ENCODE measurements at regions not wholly inside any gene's neighbourhood (a gene's known extent, or its start where the extent isn't known, plus 50 kb on each side); places are given as distances from the start of the nearest gene placed in this dataset.
"Not testable (repeated sequence)": the region's sequence is repeated elsewhere in the genome, so short reads cannot be mapped to it uniquely, and the experiment has no call there.

DNA sequence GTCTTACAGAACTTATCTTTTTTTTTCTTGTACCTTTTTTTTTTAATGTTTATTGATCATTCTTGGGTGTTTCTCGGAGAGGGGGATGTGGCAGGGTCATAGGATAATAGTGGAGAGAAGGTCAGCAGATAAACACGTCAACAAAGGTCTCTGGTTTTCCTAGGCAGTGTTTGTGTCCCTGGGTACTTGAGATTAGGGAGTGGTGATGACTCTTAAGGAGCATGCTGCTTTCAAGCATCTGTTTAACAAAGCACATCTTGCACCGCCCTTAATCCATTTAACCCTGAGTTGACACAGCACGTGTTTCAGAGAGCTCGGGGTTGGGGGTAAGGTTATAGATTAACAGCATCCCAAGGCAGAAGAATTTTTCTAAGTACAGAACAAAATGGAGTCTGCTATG is 345.9 kb downstream of the TUBA3C start:
- not testable (repeated sequence) for H3K27ac ChIP-seq (ENCODE audit: low read depth in 1 of 3, low read length in 2 of 3); H3K36me3 ChIP-seq (ENCODE audit: control insufficient read depth in 3 of 3, insufficient read depth in 2 of 3, low read depth in 1 of 3, low read length in 3 of 3); H3K4me1 ChIP-seq (ENCODE audit: control insufficient read depth in 3 of 3, insufficient read depth in 2 of 3, low read depth in 1 of 3, low read length in 2 of 3); DNase-seq; H3K27me3 ChIP-seq (ENCODE audit: control insufficient read depth in 3 of 3, insufficient read depth in 3 of 3, low read length in 3 of 3); FAIRE-seq; H3K9me3 ChIP-seq (ENCODE audit: control insufficient read depth in 2 of 2, insufficient read depth in 1 of 2, low read depth in 1 of 2, low read length in 1 of 2); H3K4me3 ChIP-seq (ENCODE audit: low read depth in 1 of 3, low read length in 3 of 3)
- 63 to 69% (median 67%) methylated on average over 5 of the region's 5 CpGs for WGBS, 3 donors

DNA sequence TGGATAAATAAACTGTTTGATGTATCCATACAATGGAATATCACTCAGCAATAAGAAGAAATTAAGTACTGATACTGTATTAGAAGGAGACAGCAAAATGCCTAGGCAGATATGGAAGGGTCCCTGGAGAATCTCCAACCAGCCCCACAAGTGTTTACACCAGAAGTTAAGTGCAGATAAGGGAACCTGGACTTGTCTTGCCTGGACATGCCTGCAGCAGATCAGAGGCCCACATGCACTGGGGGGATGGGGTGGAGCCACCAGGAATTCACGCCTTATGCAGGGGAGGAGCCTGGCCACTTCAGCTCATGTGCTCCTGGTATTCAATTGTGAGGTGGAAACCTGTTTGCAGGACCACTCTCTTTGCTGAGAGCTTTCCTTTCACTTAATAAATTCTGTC is 356.9 kb downstream of the TUBA3C start:
- not testable (repeated sequence) for FAIRE-seq

DNA sequence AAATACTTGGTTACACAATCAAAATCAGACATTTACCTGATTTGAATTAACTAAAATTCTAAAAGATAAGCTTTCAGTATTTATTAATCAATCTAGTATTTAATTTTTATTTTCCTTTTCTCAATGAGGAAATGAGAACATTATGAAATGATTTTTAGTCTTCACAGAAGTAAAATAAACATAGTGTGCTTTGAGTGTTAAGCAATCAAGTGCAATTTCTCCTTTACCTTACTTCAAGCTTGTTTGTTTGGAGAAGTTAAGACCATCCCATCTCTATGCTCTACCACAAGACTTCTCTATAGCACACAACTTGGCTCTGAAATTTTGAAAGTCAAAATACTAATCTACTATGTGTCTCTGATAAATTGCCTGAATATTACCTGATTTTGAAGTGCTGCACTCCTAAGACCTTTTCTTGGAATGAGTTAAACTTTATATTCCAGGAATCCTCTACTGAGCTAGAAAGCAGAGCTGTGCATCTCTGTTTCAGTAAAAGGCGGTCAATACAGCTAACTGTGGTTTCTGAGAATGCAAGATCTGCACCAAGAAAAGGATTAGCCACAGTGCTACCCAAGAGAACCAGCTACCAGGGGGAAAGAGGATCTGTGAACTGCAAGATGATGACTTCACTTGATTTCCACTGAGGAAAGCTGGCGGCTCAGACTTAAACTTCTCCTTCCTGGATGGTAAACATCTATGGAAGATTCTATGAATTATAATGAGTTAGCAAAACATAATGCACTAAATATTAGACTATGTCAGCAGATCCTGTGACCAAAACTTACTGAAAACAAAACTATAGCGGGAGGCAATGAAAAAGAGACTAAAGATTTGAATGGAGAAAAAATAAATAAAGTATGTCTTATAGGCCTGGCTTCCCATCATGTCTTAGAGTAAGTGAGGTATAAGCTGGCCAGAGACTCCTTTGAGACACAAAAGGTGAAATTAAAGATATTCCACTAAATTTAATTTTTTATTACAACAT is 358.7 kb downstream of the TUBA3C start:
- not testable (repeated sequence) for FAIRE-seq; H3K27me3 ChIP-seq (ENCODE audit: control insufficient read depth in 3 of 3, insufficient read depth in 3 of 3, low read length in 3 of 3); H3K4me3 ChIP-seq (ENCODE audit: low read depth in 1 of 3, low read length in 3 of 3); H3K4me1 ChIP-seq (ENCODE audit: control insufficient read depth in 3 of 3, insufficient read depth in 2 of 3, low read depth in 1 of 3, low read length in 2 of 3); H3K27ac ChIP-seq (ENCODE audit: low read depth in 1 of 3, low read length in 2 of 3); H3K36me3 ChIP-seq (ENCODE audit: control insufficient read depth in 3 of 3, insufficient read depth in 2 of 3, low read depth in 1 of 3, low read length in 3 of 3); DNase-seq; H3K9me3 ChIP-seq (ENCODE audit: control insufficient read depth in 2 of 2, insufficient read depth in 1 of 2, low read depth in 1 of 2, low read length in 1 of 2)
- WGBS, 3 donors, result 50 to 75% (median 67%) methylated on average over 3 of the region's 3 CpGs

More for the DNA sequence above, 356.9 kb downstream of the TUBA3C start:
- WGBS, 3 donors, result 45 to 78% (median 55%) methylated on average over 1 of the region's 1 CpG
- not testable (repeated sequence) for H3K4me1 ChIP-seq (ENCODE audit: control insufficient read depth in 3 of 3, insufficient read depth in 2 of 3, low read depth in 1 of 3, low read length in 2 of 3); H3K4me3 ChIP-seq (ENCODE audit: low read depth in 1 of 3, low read length in 3 of 3); H3K27me3 ChIP-seq (ENCODE audit: control insufficient read depth in 3 of 3, insufficient read depth in 3 of 3, low read length in 3 of 3); DNase-seq; H3K9me3 ChIP-seq (ENCODE audit: control insufficient read depth in 2 of 2, insufficient read depth in 1 of 2, low read depth in 1 of 2, low read length in 1 of 2); H3K27ac ChIP-seq (ENCODE audit: low read depth in 1 of 3, low read length in 2 of 3); H3K36me3 ChIP-seq (ENCODE audit: control insufficient read depth in 3 of 3, insufficient read depth in 2 of 3, low read depth in 1 of 3, low read length in 3 of 3)

DNA sequence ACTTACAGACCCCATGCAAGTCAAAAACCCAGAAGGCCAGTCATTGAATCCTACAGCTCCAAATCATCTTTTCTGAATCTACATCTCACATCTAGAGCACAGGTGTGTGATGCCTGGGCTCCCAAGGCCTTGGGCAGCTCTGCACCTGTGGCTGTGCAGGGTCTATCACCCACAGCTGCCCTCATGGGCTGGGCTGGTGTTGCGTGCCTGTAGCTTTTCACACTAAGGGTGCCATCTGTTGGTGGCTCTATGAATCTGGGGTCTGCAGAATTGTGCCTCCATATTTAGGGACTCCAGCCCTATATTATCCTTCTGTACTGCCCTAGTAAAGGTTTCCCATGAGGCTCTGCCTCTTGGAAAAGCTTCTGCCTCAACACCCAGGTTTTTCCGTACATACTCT is 407.6 kb downstream of the TUBA3C start:
- not testable (repeated sequence) for H3K27ac ChIP-seq (ENCODE audit: low read depth in 1 of 3, low read length in 2 of 3); FAIRE-seq; H3K36me3 ChIP-seq (ENCODE audit: control insufficient read depth in 3 of 3, insufficient read depth in 2 of 3, low read depth in 1 of 3, low read length in 3 of 3); DNase-seq; H3K4me3 ChIP-seq (ENCODE audit: low read depth in 1 of 3, low read length in 3 of 3); H3K27me3 ChIP-seq (ENCODE audit: control insufficient read depth in 3 of 3, insufficient read depth in 3 of 3, low read length in 3 of 3); H3K4me1 ChIP-seq (ENCODE audit: control insufficient read depth in 3 of 3, insufficient read depth in 2 of 3, low read depth in 1 of 3, low read length in 2 of 3); H3K9me3 ChIP-seq (ENCODE audit: control insufficient read depth in 2 of 2, insufficient read depth in 1 of 2, low read depth in 1 of 2, low read length in 1 of 2)
- WGBS, 3 donors, result 85 to 92% (median 86%) methylated on average over 2 of the region's 2 CpGs

DNA sequence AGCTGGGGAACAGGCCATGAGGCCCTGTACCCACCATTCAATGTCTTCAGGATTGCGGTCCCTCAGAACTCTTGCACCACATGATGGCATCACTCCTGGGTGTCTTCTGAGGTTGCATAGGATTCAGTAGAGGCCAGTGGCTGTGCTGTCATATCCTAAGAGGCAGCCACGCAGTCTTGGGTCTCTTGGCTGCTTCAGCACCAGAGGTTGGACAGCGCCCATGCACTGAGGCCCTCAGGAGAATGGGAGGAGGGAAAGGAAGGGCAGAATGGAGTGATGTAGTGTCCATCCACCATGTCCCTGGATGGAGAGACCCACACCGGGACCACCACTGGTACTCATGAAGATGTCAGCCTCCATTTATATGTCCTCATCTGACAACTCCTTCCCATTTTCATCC is 439.9 kb downstream of the TUBA3C start:
- not testable (repeated sequence) for H3K27ac ChIP-seq (ENCODE audit: low read depth in 1 of 3, low read length in 2 of 3); H3K27me3 ChIP-seq (ENCODE audit: control insufficient read depth in 3 of 3, insufficient read depth in 3 of 3, low read length in 3 of 3); H3K4me3 ChIP-seq (ENCODE audit: low read depth in 1 of 3, low read length in 3 of 3); H3K36me3 ChIP-seq (ENCODE audit: control insufficient read depth in 3 of 3, insufficient read depth in 2 of 3, low read depth in 1 of 3, low read length in 3 of 3); DNase-seq; FAIRE-seq; H3K4me1 ChIP-seq (ENCODE audit: control insufficient read depth in 3 of 3, insufficient read depth in 2 of 3, low read depth in 1 of 3, low read length in 2 of 3)
- peaks cover 0 to 12% of the 10 kb centered on the region in 2 donors for H3K9me3 ChIP-seq (ENCODE audit: control insufficient read depth in 2 of 2, insufficient read depth in 1 of 2, low read depth in 1 of 2, low read length in 1 of 2)
- 57 to 73% (median 64%) methylated on average over 4 of the region's 4 CpGs for WGBS, 3 donors

DNA sequence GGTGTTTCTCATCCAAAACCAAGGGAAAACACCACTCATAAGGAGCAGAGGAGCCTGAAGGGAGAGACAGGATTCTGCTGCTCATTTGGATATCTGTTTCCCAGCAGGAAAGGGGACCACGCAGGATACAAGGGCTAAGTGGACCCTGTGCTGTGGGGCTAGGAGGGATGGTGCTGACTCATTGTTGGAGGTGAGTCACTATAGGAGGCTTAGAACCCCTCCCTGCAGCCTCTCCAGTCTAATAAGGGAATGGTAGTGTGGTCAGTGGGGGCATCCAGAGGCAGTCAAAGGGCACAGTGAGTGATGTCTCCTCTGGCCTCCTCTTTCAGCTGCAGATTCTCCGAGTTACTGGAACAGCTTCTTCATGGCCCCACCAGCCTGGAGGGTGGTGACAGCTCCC is 442.3 kb downstream of the TUBA3C start:
- H3K36me3 ChIP-seq (ENCODE audit: control insufficient read depth in 3 of 3, insufficient read depth in 2 of 3, low read depth in 1 of 3, low read length in 3 of 3), result no peaks in the 10 kb centered on the region
- H3K27me3 ChIP-seq (ENCODE audit: control insufficient read depth in 3 of 3, insufficient read depth in 3 of 3, low read length in 3 of 3), result no peaks in the 10 kb centered on the region
- H3K27ac ChIP-seq (ENCODE audit: low read depth in 1 of 3, low read length in 2 of 3), result no peak overlapping the region
- 60 to 67% (median 66%) methylated on average over 2 of the region's 2 CpGs for WGBS, 3 donors
- H3K4me1 ChIP-seq (ENCODE audit: control insufficient read depth in 3 of 3, insufficient read depth in 2 of 3, low read depth in 1 of 3, low read length in 2 of 3), result no peaks in the 10 kb centered on the region
- peaks cover 0 to 13% of the 10 kb centered on the region in 2 donors for H3K9me3 ChIP-seq (ENCODE audit: control insufficient read depth in 2 of 2, insufficient read depth in 1 of 2, low read depth in 1 of 2, low read length in 1 of 2)
- FAIRE-seq, result no peak
- H3K4me3 ChIP-seq (ENCODE audit: low read depth in 1 of 3, low read length in 3 of 3), result no peak overlapping the region
- DNase-seq, result no peak

DNA sequence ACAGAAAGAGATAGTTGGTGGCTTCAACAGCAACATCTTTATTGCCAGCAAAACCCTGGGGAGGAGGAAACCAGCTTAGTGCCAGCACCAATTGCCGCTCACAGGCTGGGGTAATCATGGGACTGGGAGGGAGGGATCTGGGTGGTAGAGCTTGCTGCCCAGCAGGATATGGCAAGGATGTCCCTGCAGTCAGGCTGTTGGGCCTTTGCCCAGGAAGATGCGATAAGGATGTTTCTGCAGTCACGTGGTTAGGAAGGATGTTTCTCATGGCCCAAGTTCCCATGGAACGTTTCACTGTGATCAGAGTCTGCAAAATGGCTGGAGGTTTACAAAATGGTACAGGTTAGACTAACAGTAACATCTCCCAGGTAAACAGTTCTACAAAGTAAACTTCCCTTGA is 443.5 kb downstream of the TUBA3C start:
- not testable (repeated sequence) for FAIRE-seq; H3K9me3 ChIP-seq (ENCODE audit: control insufficient read depth in 2 of 2, insufficient read depth in 1 of 2, low read depth in 1 of 2, low read length in 1 of 2); DNase-seq; H3K4me3 ChIP-seq (ENCODE audit: low read depth in 1 of 3, low read length in 3 of 3); H3K27me3 ChIP-seq (ENCODE audit: control insufficient read depth in 3 of 3, insufficient read depth in 3 of 3, low read length in 3 of 3); H3K4me1 ChIP-seq (ENCODE audit: control insufficient read depth in 3 of 3, insufficient read depth in 2 of 3, low read depth in 1 of 3, low read length in 2 of 3); H3K27ac ChIP-seq (ENCODE audit: low read depth in 1 of 3, low read length in 2 of 3); H3K36me3 ChIP-seq (ENCODE audit: control insufficient read depth in 3 of 3, insufficient read depth in 2 of 3, low read depth in 1 of 3, low read length in 3 of 3)
- 66 to 68% (median 66%) methylated on average over 4 of the region's 4 CpGs for WGBS, 3 donors

DNA sequence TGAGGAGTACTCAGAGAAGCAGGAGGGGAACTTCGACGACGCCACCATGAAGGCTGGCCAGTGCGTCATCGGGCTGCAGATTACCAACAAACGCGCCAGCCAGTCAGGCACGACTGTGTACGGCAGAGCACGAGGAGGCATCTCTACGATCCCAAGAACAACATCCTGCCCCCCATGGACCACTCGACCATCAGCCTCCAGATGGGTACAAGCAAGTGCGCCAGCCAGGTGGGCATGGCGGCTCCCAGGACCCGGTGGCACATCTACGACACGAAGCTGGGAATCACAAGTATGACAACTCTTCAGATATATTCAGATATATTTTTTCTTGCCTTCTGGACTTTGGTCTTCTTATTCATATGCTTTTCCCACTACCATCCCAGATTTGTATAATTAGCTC is 454.5 kb downstream of the TUBA3C start:
- not testable (repeated sequence) for FAIRE-seq; DNase-seq; H3K4me3 ChIP-seq (ENCODE audit: low read depth in 1 of 3, low read length in 3 of 3); H3K9me3 ChIP-seq (ENCODE audit: control insufficient read depth in 2 of 2, insufficient read depth in 1 of 2, low read depth in 1 of 2, low read length in 1 of 2); H3K27me3 ChIP-seq (ENCODE audit: control insufficient read depth in 3 of 3, insufficient read depth in 3 of 3, low read length in 3 of 3); H3K4me1 ChIP-seq (ENCODE audit: control insufficient read depth in 3 of 3, insufficient read depth in 2 of 3, low read depth in 1 of 3, low read length in 2 of 3); H3K27ac ChIP-seq (ENCODE audit: low read depth in 1 of 3, low read length in 2 of 3); H3K36me3 ChIP-seq (ENCODE audit: control insufficient read depth in 3 of 3, insufficient read depth in 2 of 3, low read depth in 1 of 3, low read length in 3 of 3)
- WGBS, 3 donors, result 91 to 93% (median 92%) methylated on average over 16 to 17 of the region's 17 CpGs

Measured in small intestine (tissue), 7 donors.